ENCODE measurements at regions not wholly inside any gene's neighbourhood (a gene's known extent, or its start where the extent isn't known, plus 50 kb on each side); places are given as distances from the start of the nearest gene placed in this dataset.

DNA sequence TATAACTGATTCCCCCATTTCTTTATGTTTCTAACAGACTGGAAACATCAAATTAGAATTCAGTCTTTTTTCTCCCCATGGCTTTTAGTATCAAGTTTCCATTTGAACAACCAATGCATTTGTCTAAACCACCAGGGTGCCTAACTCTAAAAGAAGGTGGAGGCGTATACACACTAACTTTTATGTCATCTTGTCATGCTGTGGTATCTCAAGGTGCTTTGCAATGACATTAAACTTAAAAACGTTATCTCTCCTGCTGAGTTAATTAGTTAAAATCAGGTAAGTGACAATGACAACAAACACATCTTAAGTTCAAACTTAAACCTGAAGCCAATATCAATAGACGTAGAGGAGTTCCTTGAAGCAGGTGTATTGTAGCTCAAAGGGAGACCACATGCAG, 1001.7 kb downstream of the PCDH17 start:
- Histone ChIP-seq H3K4me1 (no peaks in the 10 kb centered on the region), H3K9me3 (no peaks in the 10 kb centered on the region), H3K27me3 (ENCODE audit: low read depth) (no peaks in the 10 kb centered on the region), H3K36me3 (no peaks in the 10 kb centered on the region), H3K27ac (no peak overlapping the region), H3K4me3 (no peak overlapping the region)
- ATAC-seq (no peak), DNase-seq (no peak)
- TF ChIP-seq, protein P1, sequence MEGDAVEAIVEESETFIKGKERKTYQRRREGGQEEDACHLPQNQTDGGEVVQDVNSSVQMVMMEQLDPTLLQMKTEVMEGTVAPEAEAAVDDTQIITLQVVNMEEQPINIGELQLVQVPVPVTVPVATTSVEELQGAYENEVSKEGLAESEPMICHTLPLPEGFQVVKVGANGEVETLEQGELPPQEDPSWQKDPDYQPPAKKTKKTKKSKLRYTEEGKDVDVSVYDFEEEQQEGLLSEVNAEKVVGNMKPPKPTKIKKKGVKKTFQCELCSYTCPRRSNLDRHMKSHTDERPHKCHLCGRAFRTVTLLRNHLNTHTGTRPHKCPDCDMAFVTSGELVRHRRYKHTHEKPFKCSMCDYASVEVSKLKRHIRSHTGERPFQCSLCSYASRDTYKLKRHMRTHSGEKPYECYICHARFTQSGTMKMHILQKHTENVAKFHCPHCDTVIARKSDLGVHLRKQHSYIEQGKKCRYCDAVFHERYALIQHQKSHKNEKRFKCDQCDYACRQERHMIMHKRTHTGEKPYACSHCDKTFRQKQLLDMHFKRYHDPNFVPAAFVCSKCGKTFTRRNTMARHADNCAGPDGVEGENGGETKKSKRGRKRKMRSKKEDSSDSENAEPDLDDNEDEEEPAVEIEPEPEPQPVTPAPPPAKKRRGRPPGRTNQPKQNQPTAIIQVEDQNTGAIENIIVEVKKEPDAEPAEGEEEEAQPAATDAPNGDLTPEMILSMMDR (IDR thresholded peaks at IDR 0.05): no peak
- intact Hi-C loops (cut with DNase I): no loop called here

DNA sequence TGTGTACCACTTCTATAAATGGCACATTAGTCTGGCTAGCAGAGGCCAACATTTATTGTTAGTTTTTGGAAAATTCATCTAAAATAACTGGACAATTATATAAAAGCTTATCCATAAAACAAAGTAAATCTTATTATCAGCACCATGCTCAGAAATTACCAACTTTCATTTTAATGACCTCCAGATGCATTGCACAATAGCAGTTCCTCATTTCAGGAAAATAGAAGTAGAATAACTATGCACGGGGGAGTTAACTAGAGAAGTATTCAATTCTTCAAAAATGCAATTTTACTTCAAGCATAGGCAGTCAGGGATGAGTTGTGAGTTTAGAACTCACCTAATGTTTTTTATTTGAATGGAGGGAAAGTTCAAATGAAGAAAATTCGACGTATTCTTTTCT, 1023.5 kb downstream of the PCDH17 start:
- no peak overlapping the region for H3K27ac ChIP-seq
- H3K4me3 ChIP-seq: no peak overlapping the region
- H3K27me3 ChIP-seq (ENCODE audit: low read depth): no peaks in the 10 kb centered on the region
- no peaks in the 10 kb centered on the region for H3K4me1 ChIP-seq
- no peak for ATAC-seq
- H3K36me3 ChIP-seq: no peaks in the 10 kb centered on the region
- intact Hi-C loops (cut with DNase I): no loop called here
- H3K9me3 ChIP-seq: no peaks in the 10 kb centered on the region
- DNase-seq: no peak
- TF ChIP-seq, protein P1 (IDR thresholded peaks at IDR 0.05): no peak

DNA sequence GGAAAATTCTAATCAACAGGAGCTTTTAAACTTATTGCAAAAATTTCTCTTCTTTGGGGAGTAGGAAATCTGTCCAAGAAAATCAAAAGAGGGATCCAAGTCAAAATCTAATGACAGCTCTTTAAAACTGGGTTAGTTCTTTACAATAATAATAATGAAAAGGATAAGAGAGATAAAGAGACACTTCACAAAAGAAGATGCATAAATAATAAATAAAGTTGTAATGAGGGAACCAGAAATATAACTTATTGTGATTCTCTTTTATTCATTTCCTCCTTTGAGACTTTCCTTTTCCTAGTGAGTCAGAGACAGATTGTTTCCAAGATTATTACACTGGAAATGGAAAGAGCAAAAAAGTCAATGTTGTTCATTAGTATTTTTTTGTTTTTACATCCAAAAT, 1029.3 kb downstream of the PCDH17 start:
- DNase-seq: no peak
- TF ChIP-seq, protein P1 (IDR thresholded peaks at IDR 0.05): no peak
- Histone ChIP-seq H3K27me3 (ENCODE audit: low read depth) (no peaks in the 10 kb centered on the region), H3K4me1 (no peaks in the 10 kb centered on the region), H3K9me3 (no peaks in the 10 kb centered on the region), H3K4me3 (no peak overlapping the region), H3K27ac (no peak overlapping the region), H3K36me3 (no peaks in the 10 kb centered on the region)
- ATAC-seq: no peak
- intact Hi-C loops (cut with DNase I): no loop called here

DNA sequence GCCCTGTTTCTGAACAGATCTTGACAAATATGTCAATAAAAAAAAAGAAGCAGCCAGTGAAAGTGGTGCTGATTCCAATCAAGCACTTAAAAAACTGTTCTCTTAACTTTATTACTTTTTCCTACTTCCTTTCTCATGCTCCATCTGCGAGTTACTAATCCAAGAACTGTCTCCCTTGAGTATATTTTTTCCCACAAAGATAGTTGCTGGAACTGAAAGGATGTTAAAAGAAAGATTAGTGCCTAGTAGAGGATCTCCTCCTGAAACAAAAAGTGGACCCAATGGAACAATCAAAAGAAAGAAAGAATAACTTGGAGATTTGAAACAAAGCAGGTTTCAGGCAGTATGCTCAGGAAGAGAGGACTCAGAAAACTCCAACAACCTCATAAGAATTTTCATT, 1034.8 kb downstream of the PCDH17 start:
- Histone ChIP-seq H3K9me3 (no peaks in the 10 kb centered on the region), H3K4me3 (no peak overlapping the region), H3K27ac (no peak overlapping the region), H3K4me1 (no peaks in the 10 kb centered on the region), H3K36me3 (no peaks in the 10 kb centered on the region), H3K27me3 (ENCODE audit: low read depth) (no peaks in the 10 kb centered on the region)
- ATAC-seq (no peak), DNase-seq (no peak)
- intact Hi-C loops (cut with DNase I): no loop called here
- TF ChIP-seq, protein P1 (IDR thresholded peaks at IDR 0.05): no peak

DNA sequence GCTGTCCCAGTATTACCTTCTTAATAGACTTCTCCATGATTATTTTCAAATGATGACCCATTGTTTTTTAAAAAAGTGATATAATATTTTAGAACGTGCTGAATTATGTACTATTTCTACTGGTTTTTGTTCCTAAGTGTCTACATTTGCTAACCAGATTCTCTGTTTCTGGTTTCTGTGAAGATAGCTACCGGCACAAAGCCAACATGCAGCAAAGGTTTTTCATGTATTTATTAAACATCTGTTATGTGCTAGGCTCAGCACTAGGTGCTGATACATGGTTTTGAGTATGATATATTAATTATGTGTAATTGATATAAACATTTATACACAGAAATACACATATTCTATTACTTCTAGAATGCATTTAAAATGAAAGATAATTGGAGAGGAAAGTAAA, 1035.6 kb downstream of the PCDH17 start:
- ATAC-seq (no peak), DNase-seq (no peak)
- Histone ChIP-seq H3K4me1 (no peaks in the 10 kb centered on the region), H3K36me3 (no peaks in the 10 kb centered on the region), H3K4me3 (no peak overlapping the region), H3K27me3 (ENCODE audit: low read depth) (no peaks in the 10 kb centered on the region), H3K9me3 (no peaks in the 10 kb centered on the region), H3K27ac (no peak overlapping the region)
- intact Hi-C loops (cut with DNase I): no loop called here
- TF ChIP-seq, protein P1 (IDR thresholded peaks at IDR 0.05): no peak

DNA sequence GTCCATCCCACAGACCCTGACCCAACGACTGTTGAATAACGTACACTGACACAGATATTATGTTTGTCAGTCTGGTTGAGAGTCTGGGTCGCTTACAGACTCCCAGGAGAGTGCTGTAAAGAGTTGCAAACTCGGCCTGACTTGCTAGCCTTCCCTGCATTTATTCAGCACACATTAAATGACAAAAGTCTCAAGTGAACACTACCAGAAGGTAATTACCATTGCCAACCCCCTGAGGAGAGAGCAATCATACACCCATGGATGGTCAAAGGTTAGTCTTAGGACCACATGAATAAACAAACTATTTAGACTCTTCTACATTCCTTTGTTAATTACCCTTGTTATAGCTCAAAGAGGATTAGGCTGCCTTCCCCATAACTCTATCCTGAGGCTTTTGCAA, 1048.6 kb downstream of the PCDH17 start:
- Histone ChIP-seq H3K36me3 (no peaks in the 10 kb centered on the region), H3K9me3 (no peaks in the 10 kb centered on the region), H3K4me3 (no peak overlapping the region), H3K4me1 (no peaks in the 10 kb centered on the region), H3K27ac (no peak overlapping the region), H3K27me3 (ENCODE audit: low read depth) (no peaks in the 10 kb centered on the region)
- ATAC-seq: no peak
- DNase-seq: no peak
- TF ChIP-seq, protein P1 (IDR thresholded peaks at IDR 0.05): no peak
- intact Hi-C loops (cut with DNase I): no loop called here
